ENCODE measurements at regions not wholly inside any gene's neighbourhood (a gene's known extent, or its start where the extent isn't known, plus 50 kb on each side); places are given as distances from the start of the nearest gene placed in this dataset.
A peak's percentile ranks its signal among the peaks of the same experiment; 100 is the strongest.
"Not testable (repeated sequence)": the region's sequence is repeated elsewhere in the genome, so short reads cannot be mapped to it uniquely, and the experiment has no call there.

GRCh38 chr2:230614040-230614439 is 98.6 kb upstream of the CAB39 start:
- H3K4me3 Mint-ChIP-seq, result no peak overlapping the region
- intact Hi-C loops (cut with micrococcal nuclease), result loop anchor here (2.0 to 5.0 kb wide), 2 partner anchors 297 to 819 kb away; no protein-coding TSS in a partner anchor

DNA sequence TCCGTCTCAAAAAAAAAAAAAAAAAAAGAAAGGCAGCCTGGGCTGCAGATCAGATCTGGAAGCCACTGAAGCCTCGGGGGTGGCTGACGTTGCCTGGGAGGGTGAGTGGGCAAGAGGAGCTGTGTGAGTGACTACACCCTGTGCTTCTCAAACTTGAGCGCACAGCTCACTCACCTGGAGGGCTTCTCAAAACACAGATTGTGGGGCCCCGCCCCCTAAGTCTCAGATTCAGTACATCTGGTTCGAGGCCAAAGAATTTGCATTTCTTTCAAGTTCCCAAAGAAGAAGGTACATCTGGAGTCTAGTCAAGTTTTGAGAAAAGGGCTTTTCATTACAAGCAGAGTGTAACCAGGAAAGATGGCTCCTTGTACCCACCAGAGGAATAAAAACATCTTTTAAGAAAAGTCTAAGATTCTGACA is 97.7 kb upstream of the CAB39 start:
- Mint-ChIP-seq H3K36me3 (ENCODE audit: low read depth) (no peaks in the 10 kb centered on the region), H3K27ac (peak overlapping the region; percentile 71), H3K27me3 (no peaks in the 10 kb centered on the region), H3K9me3 (no peaks in the 10 kb centered on the region), H3K4me3 (peak overlapping the region; percentile 64), H3K4me1 (peaks cover 51% of the 10 kb centered on the region)
- TF ChIP-seq, protein P1, sequence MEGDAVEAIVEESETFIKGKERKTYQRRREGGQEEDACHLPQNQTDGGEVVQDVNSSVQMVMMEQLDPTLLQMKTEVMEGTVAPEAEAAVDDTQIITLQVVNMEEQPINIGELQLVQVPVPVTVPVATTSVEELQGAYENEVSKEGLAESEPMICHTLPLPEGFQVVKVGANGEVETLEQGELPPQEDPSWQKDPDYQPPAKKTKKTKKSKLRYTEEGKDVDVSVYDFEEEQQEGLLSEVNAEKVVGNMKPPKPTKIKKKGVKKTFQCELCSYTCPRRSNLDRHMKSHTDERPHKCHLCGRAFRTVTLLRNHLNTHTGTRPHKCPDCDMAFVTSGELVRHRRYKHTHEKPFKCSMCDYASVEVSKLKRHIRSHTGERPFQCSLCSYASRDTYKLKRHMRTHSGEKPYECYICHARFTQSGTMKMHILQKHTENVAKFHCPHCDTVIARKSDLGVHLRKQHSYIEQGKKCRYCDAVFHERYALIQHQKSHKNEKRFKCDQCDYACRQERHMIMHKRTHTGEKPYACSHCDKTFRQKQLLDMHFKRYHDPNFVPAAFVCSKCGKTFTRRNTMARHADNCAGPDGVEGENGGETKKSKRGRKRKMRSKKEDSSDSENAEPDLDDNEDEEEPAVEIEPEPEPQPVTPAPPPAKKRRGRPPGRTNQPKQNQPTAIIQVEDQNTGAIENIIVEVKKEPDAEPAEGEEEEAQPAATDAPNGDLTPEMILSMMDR (IDR thresholded peaks at IDR 0.05), result no peak
- ChIA-PET CTCF (interaction anchor here (0.7 to 2.6 kb wide), 7 partner anchors 10 to 814 kb away, joined by 3 to 17 read pairs (median 3); no protein-coding TSS in a partner anchor), POLR2A (interaction anchor here (0.6 to 2.0 kb wide), 20 partner anchors 11 to 614 kb away, joined by 3 to 10 read pairs (median 4); partner anchors contain the start of genes CAB39 and SP140)
- ATAC-seq (ENCODE audit: low read depth) (peak; percentile 80), DNase-seq (peak; percentile 46)
- intact Hi-C loops (cut with micrococcal nuclease), result loop anchor here (1.0 to 5.0 kb wide), 6 partner anchors 52 to 820 kb away; partner anchors contain the start of gene CAB39

More at GRCh38 chr2:230614040-230614439, 98.6 kb upstream of the CAB39 start:
- DNase-seq, result no peak
- CTCF ChIA-PET, result interaction anchor here (1.2 to 2.6 kb wide), 5 partner anchors 46 to 813 kb away, joined by 3 to 17 read pairs (median 3); partner anchors contain the start of gene CAB39
- H3K36me3 Mint-ChIP-seq (ENCODE audit: low read depth), result peaks cover 7% of the 10 kb centered on the region
- POLR2A ChIA-PET, result interaction anchor here (0.9 to 2.0 kb wide), 4 partner anchors 11 to 411 kb away, joined by 4 to 10 read pairs (median 8); no protein-coding TSS in a partner anchor
- H3K4me1 Mint-ChIP-seq, result peaks cover 60% of the 10 kb centered on the region
- TF ChIP-seq, protein P1 (IDR thresholded peaks at IDR 0.05), result no peak
- no peak overlapping the region for H3K27ac Mint-ChIP-seq
- no peaks in the 10 kb centered on the region for H3K27me3 Mint-ChIP-seq
- ATAC-seq (ENCODE audit: low read depth), result no peak
- peaks cover 5% of the 10 kb centered on the region for H3K9me3 Mint-ChIP-seq

GRCh38 chr2:230617256-230617706 is 95.4 kb upstream of the CAB39 start:
- peaks cover 28% of the 10 kb centered on the region for H3K4me1 Mint-ChIP-seq
- H3K9me3 Mint-ChIP-seq; H3K27me3 Mint-ChIP-seq; intact Hi-C loops (cut with micrococcal nuclease); ATAC-seq (ENCODE audit: low read depth); H3K36me3 Mint-ChIP-seq (ENCODE audit: low read depth); H3K27ac Mint-ChIP-seq; H3K4me3 Mint-ChIP-seq; DNase-seq: not testable (repeated sequence)
- ChIA-PET POLR2A (interaction anchor here (0.8 kb wide), 1 partner anchor 181 kb away, joined by 3 read pairs; no protein-coding TSS in a partner anchor), CTCF (interaction anchor here (1.0 to 1.2 kb wide), 3 partner anchors 119 to 415 kb away, joined by 3 read pairs; no protein-coding TSS in a partner anchor)

GRCh38 chr2:230619491-230619890 is 93.2 kb upstream of the CAB39 start:
- TF ChIP-seq, protein P1 (IDR thresholded peaks at IDR 0.05), result no peak
- DNase-seq (no peak), ATAC-seq (ENCODE audit: low read depth) (no peak)
- peaks cover 24% of the 10 kb centered on the region for H3K4me1 Mint-ChIP-seq
- H3K9me3 Mint-ChIP-seq, result no peaks in the 10 kb centered on the region
- no peak overlapping the region for H3K27ac Mint-ChIP-seq
- no peaks in the 10 kb centered on the region for H3K27me3 Mint-ChIP-seq
- H3K36me3 Mint-ChIP-seq (ENCODE audit: low read depth), result no peaks in the 10 kb centered on the region
- ChIA-PET CTCF (no interaction called here), POLR2A (no interaction called here)
- intact Hi-C loops (cut with micrococcal nuclease), result no loop called here
- H3K4me3 Mint-ChIP-seq, result no peak overlapping the region

DNA sequence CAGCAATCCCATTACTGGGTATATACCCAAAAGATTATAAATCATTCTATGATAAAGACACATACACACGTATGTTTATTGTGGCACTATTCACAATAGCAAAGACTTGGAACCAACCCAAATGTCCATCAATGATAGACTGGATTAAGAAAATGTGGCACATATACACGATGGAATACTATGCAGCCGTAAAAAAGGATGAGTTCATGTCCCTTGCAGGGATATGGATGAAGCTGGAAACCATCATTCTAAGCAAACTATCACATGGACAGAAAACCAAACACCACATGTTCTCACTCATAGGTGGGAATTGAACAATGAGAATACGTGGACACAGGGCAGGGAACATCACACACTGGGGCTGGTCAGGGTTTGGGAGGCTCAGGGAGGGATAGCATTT is 87.4 kb upstream of the CAB39 start:
- H3K27ac Mint-ChIP-seq; H3K4me1 Mint-ChIP-seq; intact Hi-C loops (cut with micrococcal nuclease); ATAC-seq (ENCODE audit: low read depth); H3K4me3 Mint-ChIP-seq; H3K27me3 Mint-ChIP-seq; POLR2A ChIA-PET; H3K9me3 Mint-ChIP-seq; DNase-seq; CTCF ChIA-PET; H3K36me3 Mint-ChIP-seq (ENCODE audit: low read depth): not testable (repeated sequence)

GRCh38 chr2:230627091-230627490 is 85.6 kb upstream of the CAB39 start:
- H3K4me1 Mint-ChIP-seq; H3K36me3 Mint-ChIP-seq (ENCODE audit: low read depth); intact Hi-C loops (cut with micrococcal nuclease); H3K9me3 Mint-ChIP-seq; DNase-seq; ATAC-seq (ENCODE audit: low read depth); POLR2A ChIA-PET; H3K27me3 Mint-ChIP-seq; H3K4me3 Mint-ChIP-seq; H3K27ac Mint-ChIP-seq: not testable (repeated sequence)
- CTCF ChIA-PET, result interaction anchor here (1.2 kb wide), 1 partner anchor 12 kb away, joined by 4 read pairs; no protein-coding TSS in a partner anchor
